Subcutaneous abdominal adipose tissue (tissue), 5 donors: ENCODE measurements at regions not wholly inside any gene's neighbourhood (a gene's known extent, or its start where the extent isn't known, plus 50 kb on each side); places are given as distances from the start of the nearest gene placed in this dataset.

ENCODE experiments used
- H3K27ac ChIP-seq: one replicate; pipeline ENCODE4 v1.7.0; 2013; ENCODE audit warnings: low read depth, mild to moderate bottlenecking, inconsistent platforms, low read length, moderate library complexity
- H3K27me3 ChIP-seq, 5 donors: one replicate each; pipeline ENCODE4 v1.7.0; 2013; ENCODE audit warnings: low read length in 5 of 5, inconsistent platforms in 1 of 5; ENCODE audit not compliant: control insufficient read depth in 5 of 5, insufficient read depth in 4 of 5
- H3K36me3 ChIP-seq, 5 donors: one replicate each; pipeline ENCODE4 v1.7.0; 2013; ENCODE audit warnings: low read length in 5 of 5; ENCODE audit not compliant: control insufficient read depth in 5 of 5, insufficient read depth in 5 of 5
- H3K4me1 ChIP-seq, 5 donors: one replicate each; pipeline ENCODE4 v1.7.0; 2013; ENCODE audit warnings: low read length in 5 of 5, mild to moderate bottlenecking in 3 of 5, moderate library complexity in 1 of 5; ENCODE audit not compliant: control insufficient read depth in 5 of 5, insufficient read depth in 5 of 5
- H3K4me3 ChIP-seq, 5 donors: one replicate each; pipeline ENCODE4 v1.7.0; 2013; ENCODE audit warnings: low read length in 5 of 5, low read depth in 1 of 5
- H3K9ac ChIP-seq, 5 donors: one replicate each; pipeline ENCODE4 v1.7.0; 2013; ENCODE audit warnings: low read length in 5 of 5, mild to moderate bottlenecking in 4 of 5, moderate library complexity in 3 of 5
- H3K9me3 ChIP-seq, 5 donors: one replicate each; pipeline ENCODE4 v1.7.0; 2013; ENCODE audit warnings: low read length in 5 of 5; ENCODE audit not compliant: control insufficient read depth in 5 of 5
- donor health status: healthy.
- donor health status: healthy.
- donor health status: healthy.
- donor health status: healthy.
- donor health status: healthy.

DNA sequence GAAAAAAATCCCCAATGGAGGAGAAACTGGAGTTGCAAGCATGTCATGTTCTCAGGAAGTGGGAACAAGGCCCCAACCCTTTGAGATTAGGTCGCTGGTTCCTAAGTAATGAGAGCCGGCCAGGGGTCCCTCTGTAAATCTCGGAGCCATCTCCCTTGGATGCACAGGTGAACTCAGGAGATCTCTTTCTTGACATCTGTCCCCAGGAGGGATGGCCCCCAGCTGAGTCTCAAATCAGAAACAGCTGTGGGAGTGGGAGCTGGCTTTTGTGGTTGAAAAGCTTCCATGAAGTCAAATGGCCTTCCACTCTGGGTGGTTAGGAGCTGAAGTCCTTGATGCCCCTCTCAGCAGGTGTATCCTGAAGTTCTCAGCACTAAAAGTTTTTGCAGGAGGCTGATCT lies 257.1 kb downstream of the BMP7 start:
- Histone ChIP-seq H3K36me3 (no peaks in the 10 kb centered on the region), H3K9ac (no peak overlapping the region), H3K4me1 (peaks cover 0 to 6% (median 4%) of the 10 kb centered on the region in 5 donors), H3K4me3 (no peak overlapping the region), H3K27me3 (peaks cover 21 to 40% (median 37%) of the 10 kb centered on the region in 5 donors), H3K27ac (no peak overlapping the region), H3K9me3 (no peaks in the 10 kb centered on the region)

- Histone ChIP-seq H3K4me3 (no peak overlapping the region), H3K27me3 (peaks cover 23 to 36% (median 35%) of the 10 kb centered on the region in 5 donors), H3K27ac (no peak overlapping the region), H3K36me3 (no peaks in the 10 kb centered on the region), H3K9me3 (no peaks in the 10 kb centered on the region), H3K4me1 (peaks cover 0 to 6% (median 4%) of the 10 kb centered on the region in 5 donors), H3K9ac (no peak overlapping the region)
These were observed 256.7 kb downstream of the BMP7 start for GRCh38 chr20:57009775-57010174.

- Histone ChIP-seq H3K27me3 (peaks cover 15 to 39% (median 27%) of the 10 kb centered on the region in 5 donors), H3K9me3 (no peaks in the 10 kb centered on the region), H3K4me3 (no peak overlapping the region), H3K4me1 (peaks cover 0 to 6% (median 4%) of the 10 kb centered on the region in 5 donors), H3K9ac (no peak overlapping the region), H3K36me3 (no peaks in the 10 kb centered on the region), H3K27ac (no peak overlapping the region)
These were observed 253.8 kb downstream of the BMP7 start for GRCh38 chr20:57012691-57013090.

GRCh38 chr20:57013217-57013616 lies 253.2 kb downstream of the BMP7 start:
- H3K4me1 ChIP-seq = peaks cover 0 to 6% (median 4%) of the 10 kb centered on the region in 5 donors
- H3K27me3 ChIP-seq = peaks cover 15 to 39% (median 27%) of the 10 kb centered on the region in 5 donors
- H3K4me3 ChIP-seq = no peak overlapping the region
- no peak overlapping the region for H3K9ac ChIP-seq
- H3K36me3 ChIP-seq = no peaks in the 10 kb centered on the region
- H3K27ac ChIP-seq = no peak overlapping the region
- H3K9me3 ChIP-seq = no peaks in the 10 kb centered on the region

DNA sequence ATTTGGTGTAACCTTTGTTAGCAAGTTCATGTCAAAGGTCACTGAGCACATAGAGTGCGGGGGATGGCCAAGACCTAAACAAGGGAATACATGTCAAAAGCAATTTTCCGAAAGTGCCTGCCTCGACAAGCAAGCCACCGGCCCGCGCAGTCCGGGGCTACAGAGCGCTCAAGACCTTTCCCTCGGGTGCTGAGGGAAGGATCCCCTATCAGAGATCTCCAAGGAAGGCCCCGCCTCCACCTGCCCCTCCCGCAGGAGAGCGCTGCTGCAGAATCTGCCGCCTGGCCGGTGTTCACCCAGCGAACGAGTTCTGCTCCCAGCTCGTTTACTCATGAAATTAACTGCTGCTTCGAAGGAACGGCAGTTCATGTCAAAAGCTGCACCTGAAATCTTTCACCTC lies 252.7 kb downstream of the BMP7 start:
- H3K4me1 ChIP-seq = peaks cover 0 to 6% (median 4%) of the 10 kb centered on the region in 5 donors
- no peak overlapping the region for H3K9ac ChIP-seq
- no peak overlapping the region for H3K27ac ChIP-seq
- no peak overlapping the region for H3K4me3 ChIP-seq
- no peaks in the 10 kb centered on the region for H3K36me3 ChIP-seq
- H3K27me3 ChIP-seq = peaks cover 15 to 39% (median 29%) of the 10 kb centered on the region in 5 donors
- no peaks in the 10 kb centered on the region for H3K9me3 ChIP-seq

DNA sequence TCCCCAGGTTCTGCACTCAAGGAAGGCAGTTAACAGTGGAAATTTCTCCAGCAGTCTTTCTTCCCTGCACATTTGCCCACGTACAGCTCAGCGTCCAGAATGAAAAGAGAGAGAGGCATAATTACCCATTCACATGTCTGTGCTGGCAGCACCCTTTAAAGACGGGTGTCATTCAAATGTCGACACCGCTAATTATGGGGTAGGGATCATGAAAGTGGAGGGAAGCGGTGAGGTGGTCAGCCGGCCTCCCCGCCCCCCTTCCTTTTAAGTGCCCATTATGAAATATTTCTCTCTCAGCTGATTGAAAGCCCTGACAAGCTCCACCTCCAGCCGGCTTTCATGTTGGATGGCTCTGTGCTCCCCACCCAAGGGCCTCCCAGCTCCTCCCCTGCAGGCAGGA lies 246.1 kb downstream of the BMP7 start:
- no peak overlapping the region for H3K27ac ChIP-seq
- H3K36me3 ChIP-seq = no peaks in the 10 kb centered on the region
- peaks cover 0 to 8% (median 3%) of the 10 kb centered on the region in 5 donors for H3K9me3 ChIP-seq
- H3K27me3 ChIP-seq = peaks cover 11 to 41% (median 36%) of the 10 kb centered on the region in 5 donors
- no peak overlapping the region for H3K9ac ChIP-seq
- H3K4me1 ChIP-seq = no peaks in the 10 kb centered on the region
- no peak overlapping the region for H3K4me3 ChIP-seq

DNA sequence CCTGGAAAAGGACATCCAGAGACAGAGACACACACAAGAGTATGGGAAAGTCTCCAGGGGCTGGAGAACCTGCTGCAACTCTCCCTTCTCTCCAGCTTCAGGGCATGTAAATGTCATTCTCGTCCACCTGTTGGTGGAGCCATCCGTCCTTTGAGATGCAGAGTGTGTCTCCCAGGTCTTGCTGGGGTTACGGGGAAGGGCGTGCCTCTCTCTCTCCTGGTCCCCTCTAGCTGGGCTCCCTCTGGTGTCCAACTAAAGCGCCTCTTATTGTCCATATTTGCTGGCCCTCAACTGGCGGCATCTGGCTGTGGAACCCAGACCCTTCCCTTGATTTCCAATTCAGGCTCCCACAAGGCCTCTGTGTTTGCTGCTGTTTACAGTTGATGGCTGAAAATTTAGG lies 244.1 kb downstream of the BMP7 start:
- Histone ChIP-seq H3K27ac (no peak overlapping the region), H3K36me3 (no peaks in the 10 kb centered on the region), H3K9me3 (peaks cover 0 to 8% (median 3%) of the 10 kb centered on the region in 5 donors), H3K9ac (no peak overlapping the region), H3K4me3 (no peak overlapping the region), H3K27me3 (peaks cover 11 to 40% (median 36%) of the 10 kb centered on the region in 5 donors), H3K4me1 (no peaks in the 10 kb centered on the region)

- Histone ChIP-seq H3K4me1 (no peaks in the 10 kb centered on the region), H3K9ac (no peak overlapping the region), H3K27ac (no peak overlapping the region), H3K27me3 (peaks cover 11 to 42% (median 35%) of the 10 kb centered on the region in 5 donors), H3K36me3 (no peaks in the 10 kb centered on the region), H3K9me3 (peaks cover 0 to 8% (median 3%) of the 10 kb centered on the region in 5 donors), H3K4me3 (no peak overlapping the region)
These were observed 243.4 kb downstream of the BMP7 start for GRCh38 chr20:57023007-57023406.

DNA sequence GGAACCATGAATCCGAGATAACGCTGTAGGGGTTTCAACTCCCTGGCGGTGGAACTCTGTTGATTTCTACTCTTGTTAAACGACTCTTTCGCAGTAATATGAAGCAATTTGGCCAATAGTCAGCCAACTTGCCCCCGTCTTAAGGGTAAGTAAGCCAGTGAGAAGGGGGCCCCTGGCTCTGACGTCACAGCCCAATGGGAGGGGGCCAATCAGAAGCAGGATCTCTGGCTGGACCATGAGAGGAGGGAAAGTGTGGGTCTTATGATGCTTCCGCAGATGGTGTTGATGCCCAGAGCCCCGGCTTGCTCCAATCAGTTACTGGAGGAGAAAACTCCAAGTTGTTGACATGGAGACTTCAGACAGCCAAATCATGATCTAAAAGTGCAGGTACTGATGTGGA lies 242.4 kb downstream of the BMP7 start:
- H3K4me3 ChIP-seq = no peak overlapping the region
- peaks cover 11 to 38% (median 28%) of the 10 kb centered on the region in 5 donors for H3K27me3 ChIP-seq
- H3K36me3 ChIP-seq = no peaks in the 10 kb centered on the region
- H3K4me1 ChIP-seq = no peaks in the 10 kb centered on the region
- peaks cover 0 to 8% (median 3%) of the 10 kb centered on the region in 5 donors for H3K9me3 ChIP-seq
- H3K9ac ChIP-seq = no peak overlapping the region
- H3K27ac ChIP-seq = no peak overlapping the region

GRCh38 chr20:57024849-57025248 lies 241.6 kb downstream of the BMP7 start:
- no peaks in the 10 kb centered on the region for H3K4me1 ChIP-seq
- H3K4me3 ChIP-seq = no peak overlapping the region
- H3K9ac ChIP-seq = no peak overlapping the region
- H3K27ac ChIP-seq = no peak overlapping the region
- H3K36me3 ChIP-seq = no peaks in the 10 kb centered on the region
- peaks cover 11 to 44% (median 32%) of the 10 kb centered on the region in 5 donors for H3K27me3 ChIP-seq
- peaks cover 0 to 8% (median 3%) of the 10 kb centered on the region in 5 donors for H3K9me3 ChIP-seq
